ENCODE measurements at regions not wholly inside any gene's neighbourhood (a gene's known extent, or its start where the extent isn't known, plus 50 kb on each side); places are given as distances from the start of the nearest gene placed in this dataset.

DNA sequence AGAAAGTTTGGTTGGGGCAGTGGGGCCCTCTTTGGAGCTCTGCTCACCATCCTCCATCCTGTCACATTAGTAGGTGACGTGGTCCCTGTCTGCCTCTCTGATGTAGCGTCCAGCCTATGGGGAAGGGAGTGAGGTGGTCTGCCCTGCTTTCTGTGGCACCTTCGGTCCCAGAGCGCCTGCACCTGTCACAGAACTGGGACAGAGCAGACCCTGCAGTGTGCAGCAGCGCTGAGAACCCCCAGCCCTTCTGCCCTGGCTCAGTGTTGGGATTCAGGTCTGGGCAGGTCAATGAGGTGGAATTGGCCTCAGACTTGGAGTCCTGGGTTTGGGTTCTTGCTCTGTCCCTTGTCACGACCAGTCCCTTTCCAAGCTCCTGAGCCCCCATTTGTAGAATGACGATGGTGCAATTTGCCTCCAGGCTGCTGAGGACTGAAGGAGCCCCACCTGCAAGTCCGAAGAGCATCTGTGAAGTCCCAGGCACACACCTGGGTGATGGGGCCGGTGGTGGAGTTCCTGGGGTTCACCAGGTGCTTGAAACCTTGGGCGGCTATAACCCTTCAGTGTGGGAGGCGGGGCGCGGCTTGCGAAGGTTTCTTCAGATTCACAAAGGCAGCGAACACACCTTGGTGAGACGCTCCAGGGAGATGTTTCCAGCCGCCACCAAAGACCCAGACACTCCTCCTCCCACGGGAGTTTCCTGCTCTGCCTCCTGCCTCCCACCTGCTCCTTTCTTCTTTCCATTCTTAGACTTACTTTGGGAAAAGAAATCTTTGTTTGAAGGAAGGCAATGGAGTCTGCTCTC, 265.4 kb upstream of the HDAC4 start:
- Histone ChIP-seq H3K9me3 (ENCODE audit: control insufficient read depth in 4 of 4, low read length in 3 of 4) (no peaks in the 10 kb centered on the region), H3K36me3 (ENCODE audit: control insufficient read depth in 4 of 4, insufficient read depth in 3 of 4, low read depth in 1 of 4, low read length in 3 of 4) (no peaks in the 10 kb centered on the region), H3K9ac (ENCODE audit: low read depth in 1 of 2, low read length in 2 of 2) (no peak overlapping the region), H3K4me1 (ENCODE audit: control insufficient read depth in 4 of 4, insufficient read depth in 4 of 4, low read length in 3 of 4) (no peaks in the 10 kb centered on the region), H3K27me3 (ENCODE audit: control insufficient read depth in 4 of 4, insufficient read depth in 4 of 4, low read length in 3 of 4) (peaks cover 0 to 3% (median 0%) of the 10 kb centered on the region in 4 donors), H3K4me3 (ENCODE audit: low read depth in 1 of 3, low read length in 3 of 3) (no peak overlapping the region), H3K27ac (ENCODE audit: low read depth in 1 of 2, low read length in 2 of 2) (no peak overlapping the region)
- no peak for DNase-seq (ENCODE audit: low spot score)
- TF ChIP-seq HNF4G (IDR thresholded peaks at IDR 0.05) (no peak), REST (IDR thresholded peaks at IDR 0.05) (no peak)
- WGBS: 89% methylated on average over 18 of the region's 18 CpGs

DNA sequence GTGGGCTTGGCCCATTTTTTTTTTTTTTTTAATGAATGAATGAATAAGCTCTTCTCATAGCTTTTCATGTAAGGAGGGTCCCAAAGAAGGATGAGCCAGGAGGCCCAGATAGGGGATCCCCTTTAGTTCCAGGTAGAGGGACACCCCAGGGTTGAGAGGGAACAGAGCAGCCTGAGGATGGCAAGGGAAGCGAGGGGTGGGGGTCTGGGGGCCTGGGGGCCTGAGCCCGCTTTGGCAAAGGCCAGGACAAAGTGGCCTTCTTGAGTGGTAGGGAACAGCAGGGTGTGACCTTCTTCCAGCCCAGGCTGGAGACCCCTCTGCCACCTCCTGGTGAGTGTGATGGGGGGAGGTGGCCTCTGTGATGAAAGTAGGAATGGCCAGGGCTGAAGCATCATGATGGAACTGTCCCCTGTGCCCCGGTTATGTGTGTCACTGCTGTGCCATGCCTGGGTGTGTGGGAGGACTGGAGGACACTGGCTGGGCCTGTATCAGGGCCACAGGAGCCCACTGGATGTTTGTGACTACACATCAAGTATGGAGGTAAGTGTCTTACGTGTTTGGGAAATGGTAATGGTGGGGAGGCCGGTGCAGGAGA, 263.5 kb upstream of the HDAC4 start:
- no peak for DNase-seq (ENCODE audit: low spot score)
- TF ChIP-seq EGR1 (IDR thresholded peaks at IDR 0.05; ENCODE audit: low read depth in 2 of 2): no peak
- TF ChIP-seq JUND (IDR thresholded peaks at IDR 0.05): no peak
- TF ChIP-seq ATF3 (IDR thresholded peaks at IDR 0.05): no peak
- H3K9ac ChIP-seq (ENCODE audit: low read depth in 1 of 2, low read length in 2 of 2): no peak overlapping the region
- H3K27ac ChIP-seq (ENCODE audit: low read depth in 1 of 2, low read length in 2 of 2): no peak overlapping the region
- H3K4me3 ChIP-seq (ENCODE audit: low read depth in 1 of 3, low read length in 3 of 3): no peak overlapping the region
- 93% methylated on average over 5 of the region's 5 CpGs for WGBS
- H3K27me3 ChIP-seq (ENCODE audit: control insufficient read depth in 4 of 4, insufficient read depth in 4 of 4, low read length in 3 of 4): peaks cover 0 to 3% (median 0%) of the 10 kb centered on the region in 4 donors
- H3K36me3 ChIP-seq (ENCODE audit: control insufficient read depth in 4 of 4, insufficient read depth in 3 of 4, low read depth in 1 of 4, low read length in 3 of 4): no peaks in the 10 kb centered on the region
- no peaks in the 10 kb centered on the region for H3K4me1 ChIP-seq (ENCODE audit: control insufficient read depth in 4 of 4, insufficient read depth in 4 of 4, low read length in 3 of 4)
- no peaks in the 10 kb centered on the region for H3K9me3 ChIP-seq (ENCODE audit: control insufficient read depth in 4 of 4, low read length in 3 of 4)

DNA sequence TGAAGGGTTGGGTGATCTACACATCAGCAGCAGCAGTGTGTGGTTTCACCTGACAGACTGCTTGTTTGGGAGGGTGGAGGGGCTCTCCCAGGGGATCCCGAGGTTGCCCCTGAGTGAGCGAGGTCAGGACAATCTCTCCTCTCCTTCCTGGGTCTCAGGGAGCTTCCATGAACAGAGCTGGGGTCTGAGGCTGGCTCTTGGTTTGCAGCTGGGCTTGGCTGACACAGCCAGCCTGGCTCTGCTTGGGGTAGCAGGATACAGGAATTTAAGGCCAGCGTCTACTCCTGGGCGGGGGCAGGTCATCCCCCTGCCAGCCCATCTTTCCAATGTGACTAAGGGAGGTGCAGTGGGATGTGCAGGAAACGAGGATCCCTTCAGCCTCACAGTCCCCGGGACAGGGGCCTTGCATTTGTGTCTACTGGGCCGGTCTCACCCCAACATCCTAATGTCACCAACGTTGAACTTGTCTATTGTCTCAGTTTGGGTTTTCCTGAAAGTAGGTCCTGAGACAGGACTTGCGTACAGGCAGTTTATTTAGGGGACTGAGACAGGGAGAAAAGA, 262.6 kb upstream of the HDAC4 start:
- 75% methylated on average over 9 of the region's 9 CpGs for WGBS
- Histone ChIP-seq H3K9ac (ENCODE audit: low read depth in 1 of 2, low read length in 2 of 2) (no peak overlapping the region), H3K4me1 (ENCODE audit: control insufficient read depth in 4 of 4, insufficient read depth in 4 of 4, low read length in 3 of 4) (no peaks in the 10 kb centered on the region), H3K27ac (ENCODE audit: low read depth in 1 of 2, low read length in 2 of 2) (no peak overlapping the region), H3K36me3 (ENCODE audit: control insufficient read depth in 4 of 4, insufficient read depth in 3 of 4, low read depth in 1 of 4, low read length in 3 of 4) (no peaks in the 10 kb centered on the region), H3K27me3 (ENCODE audit: control insufficient read depth in 4 of 4, insufficient read depth in 4 of 4, low read length in 3 of 4) (peaks cover 0 to 3% (median 0%) of the 10 kb centered on the region in 4 donors), H3K4me3 (ENCODE audit: low read depth in 1 of 3, low read length in 3 of 3) (no peak overlapping the region), H3K9me3 (ENCODE audit: control insufficient read depth in 4 of 4, low read length in 3 of 4) (no peaks in the 10 kb centered on the region)
- no peak for DNase-seq (ENCODE audit: low spot score)
- no peak for TF ChIP-seq GABPA (IDR thresholded peaks at IDR 0.05 in 1 of 2, conservative IDR thresholded peaks at IDR 0.05 in 1 of 2)
- no peak for TF ChIP-seq MAX (IDR thresholded peaks at IDR 0.05)
- TF ChIP-seq HNF4G (IDR thresholded peaks at IDR 0.05): no peak
- TF ChIP-seq ATF3 (IDR thresholded peaks at IDR 0.05): no peak
- no peak for TF ChIP-seq NR2F2 (IDR thresholded peaks at IDR 0.05)
- TF ChIP-seq RAD21 (IDR thresholded peaks at IDR 0.05): no peak
- no peak for TF ChIP-seq SP1 (IDR thresholded peaks at IDR 0.05)

Data from liver (tissue), 7 donors.